Ishikawa (cell line): ENCODE measurements at regions not wholly inside any gene's neighbourhood (a gene's known extent, or its start where the extent isn't known, plus 50 kb on each side); places are given as distances from the start of the nearest gene placed in this dataset.

ENCODE experiments used
- CEBPB ChIP-seq: IDR thresholded peaks from 2 replicates; pipeline ENCODE4 v1.6.1; 2012
- EGR1 ChIP-seq: IDR thresholded peaks from 2 replicates; pipeline ENCODE4 v1.6.1; 2012
- EP300 ChIP-seq: IDR thresholded peaks from 2 replicates; pipeline ENCODE4 v1.6.1; 2012; ENCODE audit warnings: borderline replicate concordance
- MAX ChIP-seq: IDR thresholded peaks from 2 replicates; pipeline ENCODE4 v1.6.1; 2012
- YY1 ChIP-seq: IDR thresholded peaks from 2 replicates; pipeline ENCODE4 v1.6.1; 2012; ENCODE audit warnings: low read depth

GRCh38 chr5:115683081-115683480 is 57.2 kb upstream of the TMED7 start:
- TF ChIP-seq EP300, result no peak
- TF ChIP-seq CEBPB, result no peak
- no peak for TF ChIP-seq YY1
- no peak for TF ChIP-seq MAX
- no peak for TF ChIP-seq EGR1
